ENCODE measurements at regions not wholly inside any gene's neighbourhood (a gene's known extent, or its start where the extent isn't known, plus 50 kb on each side); places are given as distances from the start of the nearest gene placed in this dataset.

- in situ Hi-C loops (cut with MboI; ENCODE audit: low pct_unique_long_range_greater_than_20kb, low sequenced_read_pairs, unreplicated experiment) = loop anchor here (25.0 kb wide), 1 partner anchor 391 kb away; no protein-coding TSS in a partner anchor
- TF ChIP-seq CTCF (IDR thresholded peaks at IDR 0.05; ENCODE audit: extremely low read depth, insufficient read depth, missing control alignments) = no peak
- DNase-seq (ENCODE audit: low spot score) = no peak
Observed at GRCh38 chr12:124370851-124371250, 76.0 kb downstream of the RFLNA start.

GRCh38 chr12:124370384-124370783 lies 75.5 kb downstream of the RFLNA start:
- no peak for DNase-seq (ENCODE audit: low spot score)
- in situ Hi-C loops (cut with MboI; ENCODE audit: low pct_unique_long_range_greater_than_20kb, low sequenced_read_pairs, unreplicated experiment) = loop anchor here (25.0 kb wide), 1 partner anchor 392 kb away; no protein-coding TSS in a partner anchor
- TF ChIP-seq CTCF (IDR thresholded peaks at IDR 0.05; ENCODE audit: extremely low read depth, insufficient read depth, missing control alignments) = no peak

GRCh38 chr12:124369827-124370378 lies 75.0 kb downstream of the RFLNA start:
- in situ Hi-C loops (cut with MboI; ENCODE audit: low pct_unique_long_range_greater_than_20kb, low sequenced_read_pairs, unreplicated experiment) = loop anchor here (25.0 kb wide), 1 partner anchor 392 kb away; no protein-coding TSS in a partner anchor
- no peak for DNase-seq (ENCODE audit: low spot score)
- no peak for TF ChIP-seq CTCF (IDR thresholded peaks at IDR 0.05; ENCODE audit: extremely low read depth, insufficient read depth, missing control alignments)

- in situ Hi-C loops (cut with MboI; ENCODE audit: low pct_unique_long_range_greater_than_20kb, low sequenced_read_pairs, unreplicated experiment) = loop anchor here (25.0 kb wide), 1 partner anchor 393 kb away; no protein-coding TSS in a partner anchor
- DNase-seq (ENCODE audit: low spot score) = no peak
- no peak for TF ChIP-seq CTCF (IDR thresholded peaks at IDR 0.05; ENCODE audit: extremely low read depth, insufficient read depth, missing control alignments)
Observed at GRCh38 chr12:124369055-124369826, 74.3 kb downstream of the RFLNA start.

GRCh38 chr12:124368421-124369032 lies 73.6 kb downstream of the RFLNA start:
- no peak for TF ChIP-seq CTCF (IDR thresholded peaks at IDR 0.05; ENCODE audit: extremely low read depth, insufficient read depth, missing control alignments)
- no peak for DNase-seq (ENCODE audit: low spot score)
- in situ Hi-C loops (cut with MboI; ENCODE audit: low pct_unique_long_range_greater_than_20kb, low sequenced_read_pairs, unreplicated experiment) = loop anchor here (25.0 kb wide), 1 partner anchor 394 kb away; no protein-coding TSS in a partner anchor

GRCh38 chr12:124365726-124366430 lies 71.0 kb downstream of the RFLNA start:
- in situ Hi-C loops (cut with MboI; ENCODE audit: low pct_unique_long_range_greater_than_20kb, low sequenced_read_pairs, unreplicated experiment) = loop anchor here (25.0 kb wide), 1 partner anchor 396 kb away; no protein-coding TSS in a partner anchor
- DNase-seq (ENCODE audit: low spot score) = no peak
- TF ChIP-seq CTCF (IDR thresholded peaks at IDR 0.05; ENCODE audit: extremely low read depth, insufficient read depth, missing control alignments) = no peak

Measured in GM13977 (cell line).